Nephron progenitor cell (in vitro differentiated cells): ENCODE measurements at regions not wholly inside any gene's neighbourhood (a gene's known extent, or its start where the extent isn't known, plus 50 kb on each side); places are given as distances from the start of the nearest gene placed in this dataset.
A peak's percentile ranks its signal among the peaks of the same experiment; 100 is the strongest.
"Not testable (repeated sequence)": the region's sequence is repeated elsewhere in the genome, so short reads cannot be mapped to it uniquely, and the experiment has no call there.

ENCODE experiments used
- DNase-seq: peaks from one replicate; pipeline ENCODE4 v3.0.0; 2021
- H3K27ac Mint-ChIP-seq: 2 replicates; pipeline ENCODE4 v1.8.0; 2021; ENCODE audit warnings: mild to moderate bottlenecking, moderate library complexity, mixed read lengths
- H3K27me3 Mint-ChIP-seq: 2 replicates; pipeline ENCODE4 v1.8.0; 2021; ENCODE audit warnings: mild to moderate bottlenecking, low read depth, mixed read lengths; ENCODE audit not compliant: poor library complexity
- H3K36me3 Mint-ChIP-seq: 2 replicates; pipeline ENCODE4 v1.8.0; 2021; ENCODE audit warnings: low read depth, mixed read lengths
- H3K4me1 Mint-ChIP-seq: 2 replicates; pipeline ENCODE4 v1.8.0; 2021; ENCODE audit warnings: mixed read lengths
- H3K4me3 Mint-ChIP-seq: 2 replicates; pipeline ENCODE4 v1.8.0; 2021; ENCODE audit warnings: mild to moderate bottlenecking, moderate library complexity, mixed read lengths
- H3K9me3 Mint-ChIP-seq: 2 replicates; pipeline ENCODE4 v1.8.0; 2021; ENCODE audit warnings: mild to moderate bottlenecking, moderate library complexity, mixed read lengths
- CTCF ChIP-seq: fragments of 200-600 bp; sonication (generic); IDR thresholded peaks from 2 replicates; pipeline ENCODE4 v1.5.0; 2021; ENCODE audit warnings: antibody characterized with exemption

GRCh38 chr7:83276250-83276649 is 113.6 kb upstream of the PCLO start:
- TF ChIP-seq CTCF = no peak
- Mint-ChIP-seq H3K27ac (no peak overlapping the region), H3K4me1 (no peaks in the 10 kb centered on the region), H3K9me3 (no peaks in the 10 kb centered on the region), H3K27me3 (peaks cover 6% of the 10 kb centered on the region), H3K36me3 (no peaks in the 10 kb centered on the region), H3K4me3 (no peak overlapping the region)
- no peak for DNase-seq

- Mint-ChIP-seq H3K4me1 (no peaks in the 10 kb centered on the region), H3K9me3 (no peaks in the 10 kb centered on the region), H3K27ac (no peak overlapping the region), H3K36me3 (no peaks in the 10 kb centered on the region), H3K4me3 (no peak overlapping the region), H3K27me3 (peaks cover 6% of the 10 kb centered on the region)
- DNase-seq = no peak
- TF ChIP-seq CTCF = no peak
Measured at GRCh38 chr7:83273699-83274098, 111.0 kb upstream of the PCLO start.

DNA sequence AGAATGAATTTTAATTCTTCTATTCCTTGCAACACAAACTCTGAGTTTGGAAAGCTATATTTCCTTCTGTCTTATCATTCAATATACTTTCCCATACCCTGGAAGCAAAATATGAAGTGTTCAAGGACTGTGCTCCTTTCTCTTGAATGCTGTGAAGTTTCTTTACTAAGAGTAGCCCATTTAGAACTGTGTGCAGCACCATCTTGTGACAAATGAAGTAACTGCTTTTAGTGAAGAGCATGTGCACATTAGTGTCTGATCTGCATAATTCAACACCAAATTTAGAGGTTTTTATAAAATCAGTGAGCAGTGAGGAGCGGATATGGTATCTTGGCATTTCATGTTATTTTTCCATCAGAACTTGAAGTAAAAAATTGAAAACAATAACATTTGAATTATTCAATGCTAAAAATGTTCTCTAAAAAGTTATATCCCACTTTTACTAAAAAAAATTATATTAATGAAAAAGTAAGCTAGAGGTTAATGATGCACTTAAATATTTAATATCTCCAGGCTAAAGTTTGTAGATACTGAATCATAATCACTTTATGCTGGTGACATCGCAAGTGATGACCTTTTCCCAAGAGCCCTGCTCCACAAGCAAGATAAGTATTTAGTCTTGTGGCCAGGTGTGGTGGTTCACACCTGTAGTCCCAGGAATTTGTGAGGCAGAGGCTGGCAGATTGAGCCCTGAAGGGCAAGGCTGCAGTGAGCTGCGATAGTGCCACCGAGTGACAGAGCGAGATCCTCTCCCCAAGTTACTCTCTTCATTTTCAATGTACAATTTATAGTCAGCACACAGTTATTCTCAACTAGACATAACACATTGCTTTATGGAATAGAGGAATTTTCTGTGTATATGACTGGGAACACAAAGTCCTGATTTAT is 108.8 kb upstream of the PCLO start:
- TF ChIP-seq CTCF = peak; percentile 37
- Mint-ChIP-seq H3K27me3 (peaks cover 6% of the 10 kb centered on the region), H3K4me1 (peaks cover 12% of the 10 kb centered on the region), H3K4me3 (no peak overlapping the region), H3K9me3 (no peaks in the 10 kb centered on the region), H3K27ac (no peak overlapping the region), H3K36me3 (no peaks in the 10 kb centered on the region)
- DNase-seq = no peak

DNA sequence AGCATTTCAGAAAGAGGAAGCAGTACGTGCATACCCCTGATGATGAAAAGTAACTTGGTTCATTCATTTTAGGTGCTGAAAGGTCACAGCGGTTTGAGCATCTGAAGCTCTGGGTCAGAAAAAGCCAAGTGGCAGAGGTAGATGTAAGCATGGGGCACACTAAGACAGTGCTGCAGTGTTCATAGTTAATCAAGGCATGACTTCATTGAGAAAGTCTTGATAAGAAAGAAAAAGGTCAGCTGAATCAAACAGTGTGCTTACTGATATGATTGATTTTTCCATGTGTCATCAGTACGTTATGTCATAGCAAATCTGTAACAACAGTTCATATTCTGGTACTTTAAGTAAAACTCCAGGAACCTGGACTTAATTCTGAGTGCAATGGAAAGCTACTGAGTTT is 107.7 kb upstream of the PCLO start:
- no peak for TF ChIP-seq CTCF
- Mint-ChIP-seq H3K4me1 (peaks cover 12% of the 10 kb centered on the region), H3K36me3 (no peaks in the 10 kb centered on the region), H3K27ac (no peak overlapping the region), H3K4me3 (no peak overlapping the region), H3K27me3 (peaks cover 6% of the 10 kb centered on the region), H3K9me3 (no peaks in the 10 kb centered on the region)
- DNase-seq = no peak

GRCh38 chr7:83267141-83267631 is 104.5 kb upstream of the PCLO start:
- Mint-ChIP-seq H3K27ac (no peak overlapping the region), H3K36me3 (no peaks in the 10 kb centered on the region), H3K27me3 (no peaks in the 10 kb centered on the region), H3K4me1 (peaks cover 12% of the 10 kb centered on the region), H3K4me3 (no peak overlapping the region), H3K9me3 (no peaks in the 10 kb centered on the region)
- no peak for DNase-seq
- TF ChIP-seq CTCF = no peak

- H3K4me1 Mint-ChIP-seq = peaks cover 12% of the 10 kb centered on the region
- not testable (repeated sequence) for H3K27me3 Mint-ChIP-seq, H3K27ac Mint-ChIP-seq, H3K4me3 Mint-ChIP-seq, H3K9me3 Mint-ChIP-seq, DNase-seq, H3K36me3 Mint-ChIP-seq
Measured at GRCh38 chr7:83263442-83264034, 100.9 kb upstream of the PCLO start.
